MCF 10A (cell line): ENCODE measurements at regions not wholly inside any gene's neighbourhood (a gene's known extent, or its start where the extent isn't known, plus 50 kb on each side); places are given as distances from the start of the nearest gene placed in this dataset.

Experiments used
- BruUV-seq: library from RNA; stranded (reverse); fragments of 400-500 nt; replicated peaks from 2 replicates; lab custom pipeline; 2021; lab: Mats Ljungman, UMichigan
- CTCF ChIA-PET: fragments of 300-600 bp; sonication (Branson Sonifier 250); formaldehyde crosslinking; extraction: SDS; loops from one replicate; lab custom pipeline; 2021; ENCODE audit warnings: antibody characterized with exemption, inconsistent platforms; lab: Yijun Ruan, JAX
- POLR2A ChIA-PET: fragments of 300-600, 350-650 bp; sonication (Branson Sonifier 250); formaldehyde crosslinking; extraction: SDS; loops from one replicate; lab custom pipeline; 2020; ENCODE audit warnings: antibody characterized with exemption, inconsistent platforms; lab: Yijun Ruan, JAX
- DNase-seq: peaks from one replicate; pipeline ENCODE4 v3.0.0-alpha.2; 2018; ENCODE audit not compliant: unreplicated experiment
- H3K27ac Mint-ChIP-seq: one replicate; pipeline ENCODE4 v1.8.0; 2022; ENCODE audit warnings: mild to moderate bottlenecking, low read depth, mixed read lengths; ENCODE audit not compliant: unreplicated experiment
- H3K27me3 Mint-ChIP-seq: one replicate; pipeline ENCODE4 v1.8.0; 2022; ENCODE audit warnings: mixed read lengths; ENCODE audit not compliant: insufficient read depth, unreplicated experiment
- H3K36me3 Mint-ChIP-seq: one replicate; pipeline ENCODE4 v1.8.0; 2022; ENCODE audit warnings: mild to moderate bottlenecking, moderate library complexity, mixed read lengths; ENCODE audit not compliant: insufficient read depth, unreplicated experiment
- H3K4me1 Mint-ChIP-seq: one replicate; pipeline ENCODE4 v1.8.0; 2022; ENCODE audit warnings: mixed read lengths; ENCODE audit not compliant: insufficient read depth, unreplicated experiment
- H3K4me3 Mint-ChIP-seq: one replicate; pipeline ENCODE4 v1.8.0; 2022; ENCODE audit warnings: mild to moderate bottlenecking, moderate library complexity, mixed read lengths; ENCODE audit not compliant: unreplicated experiment
- H3K9me3 Mint-ChIP-seq: one replicate; pipeline ENCODE4 v1.8.0; 2022; ENCODE audit warnings: mixed read lengths; ENCODE audit not compliant: unreplicated experiment
- intact Hi-C: fragments of 100-400 bp; cut with micrococcal nuclease; formaldehyde crosslinking; loops from 2 replicates; pipeline ENCODE4 v1.14.1; 2022
- TF ChIP-seq, protein P1 (sequence below): fragments of 200-600 bp; IDR thresholded peaks from one replicate; pipeline ENCODE4 v1.8.0; 2022; ENCODE audit warnings: antibody characterized with exemption, mild to moderate bottlenecking; ENCODE audit not compliant: unreplicated experiment

DNA sequence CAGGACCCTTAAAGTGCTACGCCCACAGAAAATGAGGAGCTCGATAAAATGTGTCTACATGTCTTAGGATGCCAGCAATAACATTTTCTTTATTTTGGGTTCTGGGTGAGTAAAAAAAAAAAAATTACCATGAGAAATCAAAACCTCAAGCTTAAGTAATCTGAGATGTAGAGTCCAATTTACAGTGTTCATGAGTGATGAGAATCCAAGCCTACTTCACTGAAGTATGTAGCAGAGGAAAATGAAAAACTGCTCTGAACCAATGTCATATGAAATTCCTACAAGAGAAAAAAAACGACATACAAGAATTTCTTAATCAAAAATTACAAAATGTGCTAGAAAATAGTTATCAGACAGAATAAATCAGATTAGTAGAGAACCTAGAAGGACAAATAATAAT lies 274.4 kb downstream of the HTR7 start:
- Mint-ChIP-seq H3K27ac (no peak overlapping the region), H3K4me3 (no peak overlapping the region), H3K27me3 (no peaks in the 10 kb centered on the region), H3K9me3 (no peaks in the 10 kb centered on the region), H3K36me3 (no peaks in the 10 kb centered on the region), H3K4me1 (peaks cover 16% of the 10 kb centered on the region)
- ChIA-PET CTCF (interaction anchor here (1.2 kb wide), 1 partner anchor 294 kb away, joined by 6 read pairs; no protein-coding TSS in a partner anchor), POLR2A (no interaction called here)
- DNase-seq = no peak
- BruUV-seq = no TSS peak
- TF ChIP-seq, protein P1, sequence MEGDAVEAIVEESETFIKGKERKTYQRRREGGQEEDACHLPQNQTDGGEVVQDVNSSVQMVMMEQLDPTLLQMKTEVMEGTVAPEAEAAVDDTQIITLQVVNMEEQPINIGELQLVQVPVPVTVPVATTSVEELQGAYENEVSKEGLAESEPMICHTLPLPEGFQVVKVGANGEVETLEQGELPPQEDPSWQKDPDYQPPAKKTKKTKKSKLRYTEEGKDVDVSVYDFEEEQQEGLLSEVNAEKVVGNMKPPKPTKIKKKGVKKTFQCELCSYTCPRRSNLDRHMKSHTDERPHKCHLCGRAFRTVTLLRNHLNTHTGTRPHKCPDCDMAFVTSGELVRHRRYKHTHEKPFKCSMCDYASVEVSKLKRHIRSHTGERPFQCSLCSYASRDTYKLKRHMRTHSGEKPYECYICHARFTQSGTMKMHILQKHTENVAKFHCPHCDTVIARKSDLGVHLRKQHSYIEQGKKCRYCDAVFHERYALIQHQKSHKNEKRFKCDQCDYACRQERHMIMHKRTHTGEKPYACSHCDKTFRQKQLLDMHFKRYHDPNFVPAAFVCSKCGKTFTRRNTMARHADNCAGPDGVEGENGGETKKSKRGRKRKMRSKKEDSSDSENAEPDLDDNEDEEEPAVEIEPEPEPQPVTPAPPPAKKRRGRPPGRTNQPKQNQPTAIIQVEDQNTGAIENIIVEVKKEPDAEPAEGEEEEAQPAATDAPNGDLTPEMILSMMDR = no peak
- intact Hi-C loops = no loop called here

DNA sequence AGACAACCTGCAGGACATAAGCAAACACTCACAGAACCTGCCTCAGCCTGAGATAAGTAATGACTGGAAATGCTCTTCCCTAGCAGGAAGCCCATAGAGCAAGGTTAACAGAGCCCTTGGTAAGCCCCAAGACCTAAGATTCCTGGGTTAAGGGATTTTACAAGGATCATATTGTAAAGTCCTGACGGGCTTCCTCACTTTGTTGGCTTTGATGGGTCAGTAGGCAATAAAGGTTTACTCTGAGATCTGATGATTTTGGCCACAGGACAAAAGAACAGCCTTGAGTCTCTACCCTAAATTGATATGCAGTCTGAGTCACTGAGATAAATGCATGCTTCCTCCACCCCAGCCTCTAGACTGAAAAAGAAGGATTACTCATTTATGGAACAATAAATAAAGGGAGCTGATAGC lies 270.8 kb downstream of the HTR7 start:
- CTCF ChIA-PET = no interaction called here
- BruUV-seq = no TSS peak
- POLR2A ChIA-PET = interaction anchor here (0.6 to 0.9 kb wide), 2 partner anchors 97 to 268 kb away, joined by 3 read pairs; no protein-coding TSS in a partner anchor
- peak; percentile 36 for DNase-seq
- H3K36me3 Mint-ChIP-seq = no peaks in the 10 kb centered on the region
- TF ChIP-seq, protein P1 = no peak
- intact Hi-C loops = no loop called here
- H3K27me3 Mint-ChIP-seq = no peaks in the 10 kb centered on the region
- H3K4me1 Mint-ChIP-seq = peaks cover 7% of the 10 kb centered on the region
- no peak overlapping the region for H3K27ac Mint-ChIP-seq
- no peak overlapping the region for H3K4me3 Mint-ChIP-seq
- H3K9me3 Mint-ChIP-seq = no peaks in the 10 kb centered on the region

DNA sequence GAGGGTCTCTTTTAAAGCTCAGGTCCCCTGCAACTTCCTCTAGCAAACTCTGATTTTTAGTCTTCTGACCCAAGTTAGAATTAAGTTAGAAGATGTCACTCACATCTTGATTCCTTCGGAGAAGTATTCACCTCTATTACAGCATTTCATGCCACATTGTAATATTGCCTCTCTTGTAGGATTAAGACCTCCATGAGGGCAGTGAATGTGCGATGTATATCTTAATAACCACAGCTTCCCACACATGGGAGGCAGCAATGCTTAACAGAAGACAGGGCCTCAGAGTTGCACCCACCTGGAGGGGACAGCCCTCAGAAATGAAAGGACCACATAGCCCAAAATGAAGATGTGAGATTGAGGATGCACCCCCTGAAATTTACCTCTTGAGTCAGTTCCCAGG lies 270.3 kb downstream of the HTR7 start:
- DNase-seq = no peak
- TF ChIP-seq, protein P1 = no peak
- ChIA-PET POLR2A (interaction anchor here (0.6 to 0.9 kb wide), 2 partner anchors 98 to 268 kb away, joined by 3 read pairs; no protein-coding TSS in a partner anchor), CTCF (no interaction called here)
- H3K36me3 Mint-ChIP-seq = no peaks in the 10 kb centered on the region
- H3K27ac Mint-ChIP-seq = no peak overlapping the region
- intact Hi-C loops = no loop called here
- H3K4me1 Mint-ChIP-seq = peaks cover 7% of the 10 kb centered on the region
- no peaks in the 10 kb centered on the region for H3K9me3 Mint-ChIP-seq
- no peaks in the 10 kb centered on the region for H3K27me3 Mint-ChIP-seq
- no peak overlapping the region for H3K4me3 Mint-ChIP-seq
- no TSS peak for BruUV-seq

DNA sequence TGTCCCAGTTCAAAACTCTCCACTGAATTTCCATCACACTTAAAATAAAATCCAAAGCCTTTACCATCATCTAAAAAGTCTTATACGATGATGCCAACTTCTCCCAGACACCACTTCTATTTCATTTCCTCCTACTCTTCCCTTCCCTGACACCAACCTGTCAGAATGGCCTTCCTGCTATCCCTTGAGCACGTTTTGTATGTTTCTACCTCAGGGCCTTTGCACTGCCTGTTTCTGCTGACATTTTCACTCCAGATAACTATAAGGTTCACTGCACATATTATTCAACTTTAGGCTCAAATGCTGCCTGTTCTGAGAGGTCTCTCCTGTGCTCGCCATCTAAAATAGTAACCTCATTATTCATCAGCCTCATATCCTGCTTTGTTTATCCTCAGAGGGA lies 269.6 kb downstream of the HTR7 start:
- Mint-ChIP-seq H3K9me3 (no peaks in the 10 kb centered on the region), H3K36me3 (no peaks in the 10 kb centered on the region), H3K27me3 (no peaks in the 10 kb centered on the region), H3K4me3 (no peak overlapping the region), H3K4me1 (peaks cover 7% of the 10 kb centered on the region), H3K27ac (no peak overlapping the region)
- TF ChIP-seq, protein P1 = no peak
- ChIA-PET POLR2A (no interaction called here), CTCF (no interaction called here)
- no TSS peak for BruUV-seq
- intact Hi-C loops = no loop called here
- no peak for DNase-seq
